Inflammatory macrophage (primary cell): ENCODE measurements at regions not wholly inside any gene's neighbourhood (a gene's known extent, or its start where the extent isn't known, plus 50 kb on each side); places are given as distances from the start of the nearest gene placed in this dataset.
A peak's percentile ranks its signal among the peaks of the same experiment; 100 is the strongest.

Experiments used
- DNase-seq, 2 donors: peaks; one replicate each; pipeline ENCODE4 v3.0.0-alpha.2; 2020 to 2022

- no peak for DNase-seq
Observed at GRCh38 chr6:14618759-14619418, 501.3 kb downstream of the CD83 start.

DNA sequence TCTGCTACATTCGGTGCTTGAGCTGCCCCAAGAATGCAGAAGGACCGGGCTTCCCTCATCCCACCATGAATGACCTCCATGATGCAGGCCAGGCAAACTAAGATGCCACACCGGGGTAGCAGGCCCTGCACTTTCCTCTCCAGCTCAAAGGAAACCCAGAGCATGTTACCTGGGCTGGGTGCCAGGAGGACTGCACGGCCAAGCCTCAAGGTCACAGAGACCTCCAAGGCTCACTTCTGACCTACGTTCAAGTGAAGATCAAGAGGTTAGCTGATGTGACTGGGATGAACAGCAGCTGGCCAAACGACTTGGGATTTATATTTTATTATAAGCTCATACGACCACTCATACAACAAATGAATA is 501.8 kb downstream of the CD83 start:
- DNase-seq = no peak

- no peak for DNase-seq
Observed at GRCh38 chr6:14620522-14620921, 502.9 kb downstream of the CD83 start.

DNA sequence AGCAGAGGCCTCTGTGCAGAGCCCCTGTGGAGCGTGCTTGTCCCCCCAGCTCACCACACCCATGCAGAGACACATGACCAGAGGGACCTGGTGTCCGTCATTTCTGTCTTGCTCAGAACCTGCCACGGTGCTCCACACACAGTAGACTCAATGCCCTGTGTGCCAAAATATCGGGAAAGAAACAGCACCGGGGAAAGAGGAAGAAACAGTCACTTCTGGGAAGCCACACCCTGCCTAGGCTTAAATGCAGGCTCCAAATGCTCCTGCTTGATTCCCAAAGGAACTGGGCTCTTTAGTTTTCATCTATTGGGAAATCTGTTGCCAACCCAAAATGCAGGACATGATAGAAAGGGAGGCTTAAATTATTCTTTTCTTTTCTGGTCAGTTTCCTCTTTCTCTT is 503.9 kb downstream of the CD83 start:
- no peak for DNase-seq

DNA sequence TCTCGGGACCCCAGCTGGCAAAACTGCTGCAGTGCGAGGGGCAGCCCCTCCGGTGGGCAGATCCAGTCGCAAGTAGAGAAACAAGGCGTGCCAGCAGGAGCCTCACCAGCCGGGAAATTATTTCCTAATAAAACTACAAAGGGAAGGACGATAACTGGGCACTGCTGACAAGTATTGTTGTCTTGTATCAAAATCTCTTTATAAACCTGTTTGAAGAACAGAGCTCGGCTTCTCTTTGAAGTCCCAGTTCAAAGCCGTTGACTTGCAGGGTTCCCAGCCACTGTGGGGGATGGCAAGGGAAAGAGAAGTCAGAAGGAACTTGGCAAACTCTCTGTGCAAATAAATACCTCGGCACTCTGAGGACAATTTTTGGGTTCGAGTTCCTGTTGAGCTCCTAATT is 504.5 kb downstream of the CD83 start:
- no peak for DNase-seq

DNA sequence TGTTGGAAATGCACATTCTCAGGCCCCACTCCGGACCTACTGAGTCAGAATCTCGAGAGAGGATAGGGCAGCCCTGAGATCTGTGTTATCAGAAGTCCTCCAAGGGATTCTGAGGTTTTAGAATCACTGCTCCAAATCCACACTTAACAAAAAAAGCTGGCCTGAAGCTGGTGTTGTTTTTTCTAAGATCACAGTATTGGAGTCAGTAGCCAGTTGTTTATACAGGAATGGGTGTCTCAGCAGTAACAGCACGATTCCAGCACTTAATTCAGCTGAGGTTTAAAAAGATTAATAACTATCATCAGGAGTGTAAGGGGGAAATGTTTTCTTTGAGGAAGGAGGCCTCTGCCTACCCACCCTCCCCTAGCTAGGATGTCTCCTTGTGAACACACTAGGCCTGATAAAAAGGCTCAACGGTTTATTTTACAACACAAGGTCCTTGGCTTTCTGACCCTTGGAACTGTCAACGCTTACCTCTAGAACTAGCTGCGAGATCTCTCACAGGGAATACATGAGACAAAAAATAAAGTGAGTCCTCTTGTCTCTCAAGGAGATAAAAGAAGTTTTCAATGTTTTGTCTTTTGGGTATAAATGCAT is 505.4 kb downstream of the CD83 start:
- DNase-seq = no peak

- no peak for DNase-seq
Observed at GRCh38 chr6:14625173-14625895, 507.8 kb downstream of the CD83 start.

DNA sequence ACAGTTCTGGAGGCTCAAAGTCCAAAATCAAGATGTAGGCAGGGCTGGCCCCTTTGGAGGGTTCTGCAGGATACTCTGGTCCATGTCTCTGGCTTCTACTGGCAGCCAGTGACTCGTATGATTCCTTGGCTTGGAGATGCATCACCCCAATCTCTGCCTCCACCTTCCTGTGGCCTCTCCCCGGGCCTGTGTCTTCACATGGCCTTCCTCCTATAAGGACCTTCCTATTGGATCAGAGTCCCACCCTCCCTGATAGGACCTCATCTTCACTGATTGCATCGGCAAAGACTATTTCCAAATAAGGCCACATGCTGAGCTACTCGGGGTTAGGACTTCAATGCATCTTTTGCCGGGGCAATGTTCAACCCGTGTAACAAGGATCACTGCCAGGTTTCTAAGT is 509.0 kb downstream of the CD83 start:
- DNase-seq = peak in 1 of 2 donors; percentile 36

DNA sequence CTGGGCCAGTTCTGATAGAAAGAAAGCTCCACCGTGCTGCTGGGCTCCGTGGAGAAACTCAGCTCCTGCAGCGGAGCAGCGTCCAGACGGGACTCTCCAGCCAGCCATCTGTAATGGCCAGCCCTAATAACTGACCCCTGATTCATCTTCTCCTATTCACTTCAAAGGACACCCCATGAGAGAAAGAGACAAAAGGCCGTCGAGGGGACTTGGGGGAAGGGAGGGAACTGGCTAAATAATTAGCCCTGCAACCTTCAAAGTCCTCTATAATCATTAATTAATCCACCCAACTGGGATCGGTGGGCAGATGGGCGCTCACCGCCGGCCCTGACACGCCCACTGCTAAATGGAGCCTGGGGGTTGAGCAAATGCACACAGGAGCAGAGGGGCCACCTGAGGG is 512.4 kb downstream of the CD83 start:
- DNase-seq = no peak

GRCh38 chr6:14633479-14633878 is 515.9 kb downstream of the CD83 start:
- DNase-seq = no peak

DNA sequence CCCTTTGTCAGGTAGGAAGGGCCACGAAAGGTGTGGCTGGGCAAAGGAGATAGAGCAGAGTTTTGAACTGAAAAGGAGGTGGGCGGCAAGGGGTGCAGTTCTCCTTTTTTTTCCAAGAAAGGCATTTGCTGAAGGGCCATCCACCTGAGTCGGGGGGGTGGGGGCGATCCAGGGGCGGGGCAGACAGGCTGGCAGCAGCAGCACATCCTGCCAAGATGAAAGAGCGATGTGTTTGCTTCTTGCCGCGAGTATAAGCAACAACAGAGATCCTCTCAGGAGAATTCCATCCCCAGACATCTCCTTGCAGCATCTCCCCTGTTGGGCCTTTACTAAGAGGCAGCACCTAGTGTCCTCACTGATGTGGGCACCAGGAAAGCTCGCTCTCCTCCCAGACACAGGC is 516.5 kb downstream of the CD83 start:
- DNase-seq = no peak

GRCh38 chr6:14635195-14635594 is 517.6 kb downstream of the CD83 start:
- no peak for DNase-seq

DNA sequence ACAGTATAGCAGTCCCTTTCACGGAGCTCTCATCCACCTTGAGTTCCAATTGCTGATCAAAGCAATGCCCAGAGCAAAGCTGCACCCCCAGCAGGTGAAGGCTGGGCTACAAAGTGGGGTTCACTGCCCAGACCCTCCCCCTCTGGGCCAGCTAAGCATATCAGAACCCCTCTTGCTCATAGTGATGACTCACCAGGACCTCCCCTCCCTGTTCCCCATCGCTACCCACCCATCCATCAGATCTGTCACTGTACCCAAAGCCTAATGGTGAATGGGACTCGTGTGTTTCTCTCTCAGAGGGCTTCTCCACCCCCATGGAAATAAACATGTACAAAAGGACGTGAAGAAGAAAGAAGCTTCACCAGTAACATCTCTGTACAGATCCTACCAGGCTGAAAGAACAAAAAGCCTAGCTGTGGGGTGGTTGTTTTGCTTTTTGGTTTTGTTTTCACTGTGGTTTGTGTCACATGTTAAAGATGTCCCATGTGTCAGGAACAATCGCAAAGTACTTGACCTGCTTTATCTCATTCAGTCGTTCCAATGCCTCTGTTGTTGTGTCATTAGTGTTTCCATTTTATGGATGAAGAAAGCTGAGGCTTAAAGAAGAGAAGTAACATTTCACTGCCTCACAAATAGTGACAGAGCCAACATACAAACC is 518.5 kb downstream of the CD83 start:
- DNase-seq = no peak

GRCh38 chr6:14638435-14638905 is 520.9 kb downstream of the CD83 start:
- no peak for DNase-seq

- DNase-seq = peak; percentile 86 to 88
Observed at GRCh38 chr6:14638906-14639761, 521.6 kb downstream of the CD83 start.

DNA sequence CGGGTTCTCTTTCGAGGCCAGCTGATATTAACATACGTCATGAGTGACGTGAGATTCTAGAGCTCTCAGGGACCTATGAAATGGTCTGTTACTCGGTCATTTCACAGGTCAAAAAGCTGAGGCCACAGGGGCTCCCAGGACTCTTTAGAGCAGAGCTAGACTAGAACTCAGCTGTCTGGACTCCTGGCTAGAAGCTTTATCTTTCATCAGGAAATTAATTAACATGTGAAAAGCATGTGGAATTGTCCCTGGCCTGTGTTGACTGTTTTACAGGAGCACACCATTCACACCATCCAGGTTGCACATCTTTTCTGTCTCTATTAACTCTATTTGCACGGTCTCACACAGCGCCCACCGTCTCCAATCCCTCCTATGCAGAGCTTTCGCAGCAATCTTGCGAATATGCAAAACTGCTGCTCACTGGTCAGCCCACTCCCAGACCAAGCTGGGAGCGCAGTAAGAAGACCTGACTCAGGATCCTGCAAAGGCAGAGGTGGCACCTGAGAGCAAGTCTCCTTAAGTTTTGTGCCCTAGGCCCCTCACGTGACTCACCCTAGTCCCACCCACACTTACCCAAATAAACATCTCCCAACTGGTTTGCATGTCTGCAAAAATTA is 522.5 kb downstream of the CD83 start:
- DNase-seq = no peak

- no peak for DNase-seq
Observed at GRCh38 chr6:14640631-14641030, 523.1 kb downstream of the CD83 start.

DNA sequence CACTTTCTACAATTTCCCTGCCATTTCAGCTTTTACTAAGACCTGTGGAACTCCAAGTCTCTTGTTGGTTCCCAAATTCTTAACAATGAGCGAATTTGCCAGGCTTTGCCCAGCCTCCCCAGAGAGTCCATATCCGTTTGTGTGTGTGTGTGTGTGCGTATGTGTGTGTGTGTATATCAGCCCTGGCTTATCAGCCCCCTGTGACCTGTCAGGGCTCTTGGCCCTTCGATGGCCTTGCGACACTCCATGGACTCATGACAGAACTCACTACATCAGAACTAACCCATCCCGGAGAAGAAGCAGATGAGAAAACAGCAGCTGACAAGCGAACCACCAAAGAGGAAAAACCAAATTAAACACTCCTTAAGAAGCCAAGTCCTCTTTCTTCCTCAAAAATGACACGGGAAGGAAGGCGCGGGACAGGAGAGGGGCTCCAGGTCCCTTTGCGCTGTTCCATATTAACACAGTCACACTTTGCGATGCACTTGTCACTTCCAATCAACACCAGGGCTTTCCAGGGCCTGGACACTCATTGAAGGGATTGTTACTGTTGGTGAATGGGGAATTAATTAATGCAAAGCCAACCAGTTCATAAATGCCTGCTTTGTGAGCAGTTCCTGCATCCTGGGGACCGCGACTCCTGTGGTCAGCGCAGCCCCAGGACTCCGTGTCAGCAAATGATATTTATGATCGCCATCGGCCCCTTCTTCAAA is 524.0 kb downstream of the CD83 start:
- DNase-seq = peak; percentile 49 to 78

GRCh38 chr6:14642136-14642505 is 524.5 kb downstream of the CD83 start:
- no peak for DNase-seq

- DNase-seq = no peak
Observed at GRCh38 chr6:14642842-14643241, 525.3 kb downstream of the CD83 start.

DNA sequence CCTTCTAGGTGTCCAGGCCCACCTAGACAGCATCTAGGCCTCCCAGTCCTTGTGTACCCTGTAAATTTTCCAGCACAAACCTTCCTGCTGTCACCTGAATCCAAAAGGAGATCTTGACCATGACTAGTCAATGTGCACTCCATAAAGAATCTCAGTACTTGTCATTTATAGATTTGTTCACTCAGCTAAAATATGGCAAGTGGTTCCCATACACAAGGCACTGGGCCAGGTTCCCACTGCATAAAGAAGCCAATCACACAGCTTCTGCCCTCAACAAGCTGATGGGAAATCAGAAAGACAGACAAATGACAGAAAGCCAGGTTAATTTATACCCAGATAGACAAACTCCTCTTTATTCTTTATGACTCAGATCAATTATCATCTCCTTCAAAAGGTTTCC is 526.8 kb downstream of the CD83 start:
- no peak for DNase-seq

GRCh38 chr6:14645221-14645620 is 527.6 kb downstream of the CD83 start:
- no peak for DNase-seq
